GM19438 (cell line): ENCODE measurements at regions not wholly inside any gene's neighbourhood (a gene's known extent, or its start where the extent isn't known, plus 50 kb on each side); places are given as distances from the start of the nearest gene placed in this dataset.

Experiments used
- ATAC-seq: cut with Tn5 transposase; IDR thresholded peaks from one replicate; pipeline ENCODE4 v1.9.1; 2021; ENCODE audit warnings: low read depth; ENCODE audit not compliant: unreplicated experiment

DNA sequence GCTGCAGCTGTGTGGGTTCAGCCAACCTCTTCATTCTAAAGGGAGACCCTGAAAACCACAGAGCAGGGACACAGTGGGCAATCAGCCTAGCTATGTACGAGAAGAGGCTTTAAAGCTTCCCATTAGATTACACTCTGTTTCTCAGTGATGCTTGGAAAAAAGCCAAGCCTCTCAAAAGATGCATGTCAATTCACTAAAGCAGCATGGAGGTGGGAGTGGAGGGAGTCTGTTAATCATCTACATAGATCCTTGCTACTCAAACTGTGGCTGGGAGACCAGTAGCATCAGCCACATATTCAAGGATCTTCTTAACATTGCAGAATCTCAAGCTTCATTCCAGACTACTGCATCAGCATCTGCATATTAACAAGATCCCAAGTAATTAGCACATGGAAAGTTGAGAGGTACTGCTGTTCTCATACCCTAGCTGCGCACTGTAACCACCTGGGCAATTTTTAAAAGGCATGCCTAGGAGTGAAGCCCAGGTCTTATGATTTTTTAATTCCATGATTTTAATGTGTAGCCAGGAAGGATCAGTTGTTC lies 305.9 kb downstream of the PMP22 start:
- ATAC-seq: no peak

DNA sequence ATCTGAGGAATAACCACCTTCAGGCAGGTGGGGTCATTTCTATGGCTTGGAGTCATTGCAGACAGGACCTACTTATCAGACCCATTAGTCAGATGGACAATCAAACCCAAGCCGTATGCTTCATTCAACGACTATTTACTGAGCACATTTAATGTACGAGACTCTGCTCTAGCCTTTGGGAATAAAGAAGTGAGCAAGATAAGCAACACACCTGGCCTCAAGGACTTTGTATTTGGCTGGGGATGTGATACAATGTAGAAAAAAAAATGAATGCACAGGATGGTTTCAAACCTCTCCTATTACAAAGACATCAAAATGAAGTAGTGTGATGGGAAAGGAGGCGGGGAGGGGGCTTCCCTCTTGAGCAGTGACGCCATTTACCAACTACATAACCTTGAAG lies 311.7 kb downstream of the PMP22 start:
- ATAC-seq: no peak

DNA sequence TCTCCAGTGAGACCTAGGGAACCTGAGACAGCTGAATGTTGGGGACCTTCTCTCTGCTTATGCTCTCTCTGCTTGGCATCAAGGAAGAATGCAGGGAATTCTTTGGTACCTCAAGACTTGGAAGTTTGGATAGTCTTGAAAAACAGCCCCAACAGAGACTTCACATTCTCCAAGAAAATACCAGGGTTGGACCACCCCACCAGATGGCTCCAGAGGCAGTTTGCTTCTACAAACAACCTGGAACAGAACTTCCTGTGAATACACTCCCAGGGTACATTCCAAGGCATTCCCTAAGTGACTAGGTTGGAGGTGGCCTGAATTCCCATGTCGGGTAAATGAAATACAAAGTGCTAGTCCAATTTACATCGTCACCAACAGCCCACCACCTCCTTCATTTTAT lies 314.4 kb downstream of the PMP22 start:
- no peak for ATAC-seq

DNA sequence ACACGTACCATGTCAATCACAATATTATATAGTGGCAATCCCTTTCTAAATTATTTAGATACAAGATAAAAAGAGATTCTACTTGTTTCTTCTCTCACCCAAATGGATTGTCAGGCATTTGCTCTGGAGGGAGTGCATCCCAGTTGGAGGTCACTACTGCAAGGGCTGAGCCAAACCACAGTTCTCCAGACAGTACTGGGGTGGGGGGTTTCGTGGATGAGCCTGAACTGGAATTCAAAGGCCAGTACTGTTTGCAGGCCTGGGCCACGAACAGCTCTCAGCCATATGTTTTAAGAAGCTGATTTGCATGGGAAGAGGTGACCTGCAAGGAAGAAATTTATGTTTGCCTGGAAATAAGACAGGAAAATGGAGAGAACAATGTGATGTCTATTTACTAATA lies 314.9 kb downstream of the PMP22 start:
- no peak for ATAC-seq

DNA sequence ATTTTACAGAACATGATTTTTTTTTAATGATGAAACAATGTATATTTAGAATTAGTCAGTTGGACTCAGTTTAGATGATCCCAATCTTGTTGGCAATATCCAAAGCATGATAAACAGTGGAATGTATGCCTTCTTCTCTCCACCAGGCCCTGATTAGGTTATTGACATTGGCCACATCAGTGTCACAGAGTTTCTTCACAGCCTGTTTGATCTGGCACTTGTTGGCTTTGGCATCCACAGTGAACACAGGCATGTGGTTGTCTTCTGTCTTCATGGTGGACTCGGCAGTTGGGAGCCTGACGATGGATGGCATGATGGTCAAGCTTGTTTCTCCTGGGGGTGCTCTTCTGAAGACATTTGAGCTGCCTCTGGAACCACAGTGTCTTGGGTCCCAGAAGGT lies 317.5 kb downstream of the PMP22 start:
- no peak for ATAC-seq

DNA sequence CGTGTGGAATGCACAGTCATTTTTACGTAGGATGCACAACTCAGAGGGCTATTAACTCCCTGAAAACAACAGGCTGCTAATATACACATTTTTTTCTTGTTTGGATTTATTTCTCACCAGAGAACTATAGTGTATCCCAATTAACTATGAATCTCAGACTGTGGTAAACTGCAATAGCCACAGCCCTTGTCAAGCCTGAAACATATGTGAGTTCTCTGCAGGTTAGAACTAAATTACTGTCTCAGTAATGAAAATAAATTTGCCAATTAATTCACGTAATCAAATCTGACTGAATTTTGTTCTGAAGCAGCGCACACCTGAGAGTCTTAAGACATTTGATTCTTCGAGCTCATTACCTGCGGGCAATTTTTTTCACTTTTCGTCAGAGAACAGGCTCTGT lies 318.6 kb downstream of the PMP22 start:
- ATAC-seq: no peak

DNA sequence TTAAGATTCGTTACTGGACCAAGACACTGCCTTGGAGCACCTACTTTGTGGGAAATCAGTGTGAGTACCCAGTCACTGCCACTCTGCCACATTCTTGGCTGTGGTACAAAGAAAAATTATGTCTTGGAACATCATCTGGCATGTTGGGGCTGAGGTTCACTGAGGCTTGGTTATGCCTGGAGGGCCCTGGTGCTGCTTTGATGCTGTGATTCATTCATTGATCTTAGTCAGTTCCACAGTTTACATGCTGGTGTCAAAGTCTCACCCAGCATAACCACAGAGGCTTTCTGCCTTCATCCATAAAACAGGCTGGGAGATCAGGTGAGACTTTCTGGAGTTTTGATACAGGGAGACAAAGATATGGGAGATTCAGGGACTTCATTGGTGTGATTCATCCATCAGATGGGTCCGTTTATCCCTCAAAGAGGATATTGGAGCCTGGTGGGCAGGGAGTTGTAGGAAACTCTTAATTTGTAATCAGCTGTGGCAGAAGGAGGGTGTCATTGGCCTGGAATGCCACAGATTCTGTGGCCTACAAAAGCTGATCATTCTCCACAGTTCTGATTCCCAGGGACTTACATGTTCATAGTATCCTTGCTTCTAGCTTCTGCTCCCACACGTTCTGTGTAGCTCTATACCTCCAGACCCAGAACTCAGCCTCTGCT lies 322.5 kb downstream of the PMP22 start:
- no peak for ATAC-seq

DNA sequence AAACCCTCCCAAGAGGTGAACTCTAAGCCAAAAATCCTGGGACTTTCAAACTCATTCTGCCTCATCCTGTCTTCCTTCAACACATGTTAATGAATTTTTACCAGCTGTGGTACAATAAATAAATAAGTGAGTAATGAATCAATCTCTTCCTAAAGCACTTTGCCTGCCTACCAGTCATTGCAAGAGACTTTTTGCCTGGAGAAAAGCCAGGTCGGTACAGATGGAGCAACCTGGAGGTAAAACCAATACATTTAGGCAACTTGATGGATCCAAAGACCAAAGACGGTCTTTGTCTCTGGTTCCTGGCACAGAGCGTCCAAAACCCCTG lies 324.2 kb downstream of the PMP22 start:
- no peak for ATAC-seq

DNA sequence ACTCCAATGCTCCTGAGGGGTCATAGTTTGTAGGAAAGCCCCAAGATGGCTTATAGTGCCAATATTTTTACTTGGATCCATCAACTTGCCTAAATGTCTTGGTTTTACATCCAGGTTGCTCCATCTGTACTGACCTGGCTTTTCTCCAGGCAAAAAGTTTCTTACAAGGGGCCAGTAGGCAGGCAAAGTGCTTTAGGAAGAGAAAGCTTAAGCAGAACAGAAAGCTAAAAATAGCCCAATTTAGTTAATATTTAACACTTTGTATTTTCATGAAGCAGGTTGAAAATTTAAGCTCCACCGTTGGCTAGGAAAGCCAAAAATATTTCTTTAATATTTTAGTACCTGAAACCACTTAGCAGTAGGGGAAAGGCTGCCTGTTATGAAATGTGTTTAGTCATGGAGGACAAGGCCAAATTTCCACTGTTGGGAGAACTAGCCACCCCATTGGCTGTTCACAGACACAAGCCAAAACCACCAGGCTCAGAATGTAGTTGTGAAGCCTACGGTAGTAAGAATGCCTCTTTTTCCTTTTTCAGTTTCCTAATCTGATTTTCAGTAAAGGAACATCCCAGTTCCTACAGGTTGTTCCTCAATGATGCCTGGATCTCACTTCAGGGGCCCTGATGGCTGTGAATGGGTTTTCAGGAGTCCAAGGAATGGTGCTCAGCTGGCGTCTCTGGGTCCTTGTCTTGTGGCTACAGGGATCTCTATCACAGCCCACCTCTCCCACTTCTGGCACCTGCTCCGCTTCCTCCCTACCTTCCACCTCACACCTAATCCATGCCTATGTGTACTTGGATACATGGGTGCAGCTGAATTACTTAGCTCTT lies 324.8 kb downstream of the PMP22 start:
- no peak for ATAC-seq

DNA sequence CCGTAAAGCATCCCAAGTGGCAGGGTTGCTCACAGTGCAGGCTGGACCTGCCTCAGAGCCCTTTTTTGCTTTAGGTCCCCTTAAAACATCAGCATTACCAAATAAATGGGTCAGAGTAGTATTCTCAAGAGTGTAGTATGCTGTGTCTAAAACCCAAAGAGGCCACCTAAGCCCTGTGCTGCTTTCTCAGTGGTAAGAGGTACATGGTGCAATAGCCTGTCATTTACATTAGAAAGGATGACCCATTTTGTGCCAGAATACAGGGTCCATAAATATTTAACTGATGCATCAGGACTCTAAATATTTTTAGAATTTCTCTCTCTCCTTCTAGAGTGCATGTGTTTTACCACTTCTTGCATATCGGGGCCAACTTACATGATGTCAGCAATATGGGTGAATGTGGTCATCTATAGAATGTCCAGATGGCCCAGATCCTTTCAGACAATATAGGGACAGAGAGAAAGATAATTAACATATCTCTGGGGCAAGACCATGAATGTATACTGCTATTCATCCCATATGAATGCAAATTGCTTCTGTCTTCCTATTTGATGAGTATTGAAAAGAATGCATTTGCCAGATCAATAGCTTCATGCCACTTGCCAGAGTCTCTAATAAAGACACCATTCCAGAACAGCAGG lies 329.2 kb downstream of the PMP22 start:
- ATAC-seq: no peak

DNA sequence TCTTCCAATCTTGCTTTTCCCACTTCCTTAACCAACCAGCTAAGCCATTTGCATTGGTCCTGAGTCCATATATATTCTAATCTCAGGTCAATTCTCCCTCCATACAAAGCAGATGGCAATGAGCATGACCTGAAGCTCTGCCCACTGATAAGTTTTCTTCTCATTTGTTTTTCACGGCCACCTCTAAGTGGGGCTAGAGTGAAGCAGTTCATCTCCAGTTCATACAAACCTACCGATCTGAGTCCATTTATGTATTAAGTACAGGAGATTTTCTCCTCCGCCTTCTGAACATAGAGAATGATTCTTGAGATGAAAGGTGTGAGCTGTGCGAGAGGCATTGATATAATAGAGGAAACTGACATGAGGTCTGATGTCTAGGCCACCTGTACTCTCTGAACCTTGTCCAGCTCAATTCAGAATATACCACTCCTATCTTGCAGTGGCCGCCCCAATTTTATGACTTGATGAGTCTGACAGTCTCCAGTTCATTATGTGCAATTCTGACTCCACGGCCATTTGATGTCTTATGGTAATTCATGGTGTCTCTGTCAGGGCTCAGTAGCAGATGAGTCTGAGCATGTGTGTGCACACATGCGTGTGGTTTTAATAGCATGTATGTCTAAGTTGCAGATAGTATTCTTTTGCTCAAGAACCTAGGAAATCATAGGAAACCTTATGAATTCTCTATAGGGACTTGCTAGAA lies 329.8 kb downstream of the PMP22 start:
- ATAC-seq: no peak

DNA sequence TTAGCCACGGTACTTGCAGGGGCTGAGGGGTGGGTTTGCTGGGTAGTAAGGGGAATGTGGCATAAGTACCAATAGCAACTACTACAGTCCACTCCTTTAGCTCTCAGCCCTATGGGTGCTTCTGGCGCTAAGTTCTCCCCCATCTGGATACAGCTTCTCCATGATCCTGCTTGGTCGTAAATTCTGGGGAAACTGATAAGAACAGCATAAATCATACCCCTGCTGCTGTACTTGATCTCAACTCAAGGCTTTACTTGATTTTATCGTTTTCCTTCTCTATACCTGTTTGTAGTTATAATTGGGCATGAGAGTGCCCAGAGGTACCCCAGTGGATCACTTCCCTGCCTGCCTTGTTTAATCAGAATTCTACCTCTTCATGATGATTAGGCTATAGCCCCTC lies 331.4 kb downstream of the PMP22 start:
- ATAC-seq: no peak

DNA sequence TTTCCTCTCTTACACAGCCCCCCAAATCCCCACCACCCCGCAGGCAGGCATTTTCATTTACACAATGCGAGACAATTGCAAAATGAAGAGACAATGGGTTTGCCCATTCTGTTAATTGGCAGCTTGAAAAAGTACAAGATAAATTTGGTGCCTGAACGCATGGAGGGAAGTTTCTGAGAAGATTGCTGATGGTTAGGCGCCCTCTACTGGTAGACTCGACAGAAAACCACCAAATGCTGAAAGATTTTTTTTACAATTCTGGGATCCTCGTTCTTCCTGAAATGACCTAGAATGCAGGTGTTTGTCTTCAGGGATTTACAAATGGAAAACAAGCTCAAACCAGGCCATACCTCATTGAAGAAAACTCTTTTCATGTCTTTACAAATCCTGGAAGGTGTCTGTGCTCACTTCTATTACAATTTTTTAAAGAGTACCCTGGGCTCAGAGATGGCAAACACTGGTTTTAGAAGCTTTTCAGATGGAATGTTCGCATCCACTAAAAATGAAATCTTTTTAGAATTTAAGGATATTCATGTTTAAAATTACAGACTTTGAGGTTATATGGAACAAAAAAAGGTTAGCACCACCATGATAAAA lies 338.5 kb downstream of the PMP22 start:
- ATAC-seq: no peak

DNA sequence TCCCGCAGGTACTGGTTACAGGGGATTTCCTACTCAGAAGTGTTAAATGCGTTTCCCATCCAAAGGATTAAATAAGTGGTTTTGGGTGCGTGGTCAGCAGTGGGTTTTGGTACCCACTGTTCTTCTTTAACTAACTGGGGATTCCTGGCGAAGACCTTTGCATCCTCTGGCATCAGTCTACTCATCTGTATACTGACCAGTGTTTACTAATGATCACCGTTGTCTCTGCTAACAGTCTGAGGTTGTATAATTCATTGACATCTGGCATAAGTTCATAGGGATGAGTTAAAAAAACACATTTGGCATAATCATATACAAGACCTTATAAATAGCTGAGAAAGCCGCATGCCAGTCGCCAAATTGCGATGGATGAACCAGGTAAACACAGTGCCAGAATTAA lies 339.1 kb downstream of the PMP22 start:
- ATAC-seq: no peak

DNA sequence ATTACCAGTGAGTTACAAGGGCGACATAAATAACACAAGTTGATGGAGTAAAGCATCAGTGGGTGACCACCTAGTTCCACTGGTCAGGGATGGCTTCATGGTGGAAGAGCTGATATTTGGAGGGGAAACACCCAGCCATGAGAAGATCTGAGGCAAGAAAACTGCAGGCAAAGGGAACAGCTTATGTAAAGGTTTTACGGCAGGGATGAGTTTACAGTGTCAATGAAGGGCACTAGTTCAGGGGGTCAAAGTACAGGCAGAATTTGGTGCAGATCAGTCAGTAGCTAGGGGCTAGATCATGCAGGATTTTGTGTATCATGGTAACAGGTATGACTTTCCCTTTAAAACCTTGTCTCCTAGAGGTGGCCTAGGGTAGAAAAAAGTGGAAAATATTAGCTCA lies 339.6 kb downstream of the PMP22 start:
- no peak for ATAC-seq

DNA sequence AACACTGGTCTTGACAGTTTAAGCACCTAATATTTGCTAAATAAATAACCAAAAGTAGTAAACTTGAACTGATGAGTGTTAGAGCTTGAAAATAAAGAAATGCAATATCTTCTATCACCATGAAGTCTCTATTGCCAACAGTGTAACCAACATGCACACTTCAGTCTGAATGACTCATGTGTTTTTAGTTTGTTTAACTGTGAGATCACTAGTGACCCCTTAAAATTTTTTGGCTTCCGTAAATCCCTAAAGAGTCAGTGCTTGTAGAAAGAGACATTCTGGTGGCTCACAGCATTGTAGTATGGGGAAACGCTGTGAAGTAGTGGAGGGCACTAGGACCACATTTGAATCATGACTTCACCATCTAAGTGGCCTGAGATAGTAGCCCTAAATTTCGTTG lies 341.1 kb downstream of the PMP22 start:
- ATAC-seq: no peak

DNA sequence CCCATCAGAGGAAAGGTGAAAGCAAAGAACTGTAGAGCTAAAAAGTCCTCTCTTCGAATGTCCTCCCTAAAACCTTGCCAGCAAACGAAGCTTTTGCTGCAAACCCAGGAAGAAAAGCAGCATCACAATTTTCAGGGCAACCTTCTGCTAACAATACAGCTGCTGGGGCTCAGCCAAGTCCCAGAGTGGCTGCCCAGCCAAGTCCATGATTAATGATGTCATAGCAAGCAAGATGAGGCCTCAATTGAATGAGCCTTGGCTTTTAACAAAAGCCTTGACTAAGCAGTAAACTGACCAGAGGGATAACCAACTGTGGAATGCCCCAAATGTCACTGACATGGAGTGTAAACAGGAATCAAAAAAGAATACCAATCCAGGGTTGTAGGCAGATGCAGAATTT lies 342.7 kb downstream of the PMP22 start:
- no peak for ATAC-seq

DNA sequence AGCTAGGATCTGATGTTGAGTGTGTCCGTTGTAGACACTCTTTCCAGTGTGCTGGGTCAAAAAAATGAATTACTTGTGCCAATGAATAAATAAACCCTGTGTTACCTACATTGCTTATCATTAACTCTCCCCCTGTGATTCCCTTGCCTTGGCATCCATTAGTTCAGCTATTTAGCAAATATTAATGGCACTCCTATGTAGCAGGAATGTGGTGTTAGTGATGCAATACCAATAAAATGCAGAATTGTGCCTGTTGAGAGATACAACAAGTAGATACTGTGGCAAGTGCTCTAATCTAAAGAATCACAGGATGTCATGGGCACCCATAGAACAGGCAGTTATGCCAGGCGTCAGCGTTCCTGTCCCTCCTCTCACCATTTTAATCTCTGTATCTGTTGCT lies 343.2 kb downstream of the PMP22 start:
- ATAC-seq: no peak

DNA sequence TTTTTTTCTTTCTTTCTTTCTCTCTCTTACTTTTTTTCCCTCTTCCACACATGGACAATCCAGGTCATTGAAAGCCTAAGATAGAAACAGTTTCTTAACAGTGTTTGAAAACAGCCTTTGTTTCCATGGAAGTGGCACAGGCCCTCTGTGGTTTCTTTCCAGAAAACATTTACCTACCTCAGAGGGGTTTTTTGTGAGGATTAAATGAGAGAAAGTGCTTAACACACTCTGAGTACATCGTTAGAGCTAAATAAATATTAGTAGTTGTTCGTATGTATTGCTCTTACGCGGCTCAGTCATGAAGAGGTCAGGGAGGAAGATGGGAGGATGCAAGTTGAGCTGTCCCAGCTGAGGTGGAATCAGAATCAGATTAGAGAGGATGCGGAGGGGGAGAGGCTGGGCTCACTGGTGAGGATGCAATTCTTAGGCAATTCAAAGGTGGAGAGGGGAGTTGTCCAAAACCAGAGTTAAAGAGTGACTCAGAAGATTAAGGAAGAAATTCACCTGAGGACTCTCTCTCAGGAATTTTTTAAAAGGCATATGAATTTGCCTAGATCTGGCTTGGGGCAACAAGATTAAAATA lies 345.4 kb downstream of the PMP22 start:
- ATAC-seq: no peak

DNA sequence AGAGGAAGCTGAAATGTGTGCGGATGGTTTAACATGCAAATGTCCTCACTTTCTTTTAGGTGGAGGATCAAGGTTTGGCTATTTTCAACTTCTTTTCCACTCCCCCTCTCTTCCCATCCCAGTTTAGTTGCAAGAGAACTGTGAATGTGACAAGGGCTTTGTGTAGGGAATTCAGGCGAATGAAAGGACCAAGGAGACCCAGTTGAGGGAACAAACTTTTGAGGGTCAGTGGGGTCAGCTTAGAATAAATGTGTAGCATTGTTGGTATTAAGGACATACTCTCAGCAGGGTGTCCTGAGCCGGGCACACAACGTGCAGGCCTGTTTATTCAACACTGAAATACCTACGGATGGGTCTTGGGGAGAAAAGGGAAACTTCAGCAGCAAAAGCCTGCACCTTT lies 346.0 kb downstream of the PMP22 start:
- ATAC-seq: no peak
